ENCODE measurements at regions not wholly inside any gene's neighbourhood (a gene's known extent, or its start where the extent isn't known, plus 50 kb on each side); places are given as distances from the start of the nearest gene placed in this dataset.

- H3K4me3 ChIP-seq (replicated peaks; ENCODE audit: low read depth, low read length), result no peak overlapping the region
Observed at GRCh38 chr4:24643774-24644520, 59.6 kb upstream of the DHX15 start.

GRCh38 chr4:24644983-24645764 is 60.8 kb upstream of the DHX15 start:
- Histone ChIP-seq H3K4me3 (replicated peaks; ENCODE audit: low read depth, low read length) (no peak overlapping the region), H3K27me3 (replicated peaks; ENCODE audit: control insufficient read depth, insufficient read depth, low read length) (no peaks in the 10 kb centered on the region), H3K36me3 (ENCODE audit: control insufficient read depth, insufficient read depth, low read length) (no peaks in the 10 kb centered on the region)
- no peak for DNase-seq (ENCODE audit: extremely low read depth, insufficient read length)
- TF ChIP-seq, protein P1, sequence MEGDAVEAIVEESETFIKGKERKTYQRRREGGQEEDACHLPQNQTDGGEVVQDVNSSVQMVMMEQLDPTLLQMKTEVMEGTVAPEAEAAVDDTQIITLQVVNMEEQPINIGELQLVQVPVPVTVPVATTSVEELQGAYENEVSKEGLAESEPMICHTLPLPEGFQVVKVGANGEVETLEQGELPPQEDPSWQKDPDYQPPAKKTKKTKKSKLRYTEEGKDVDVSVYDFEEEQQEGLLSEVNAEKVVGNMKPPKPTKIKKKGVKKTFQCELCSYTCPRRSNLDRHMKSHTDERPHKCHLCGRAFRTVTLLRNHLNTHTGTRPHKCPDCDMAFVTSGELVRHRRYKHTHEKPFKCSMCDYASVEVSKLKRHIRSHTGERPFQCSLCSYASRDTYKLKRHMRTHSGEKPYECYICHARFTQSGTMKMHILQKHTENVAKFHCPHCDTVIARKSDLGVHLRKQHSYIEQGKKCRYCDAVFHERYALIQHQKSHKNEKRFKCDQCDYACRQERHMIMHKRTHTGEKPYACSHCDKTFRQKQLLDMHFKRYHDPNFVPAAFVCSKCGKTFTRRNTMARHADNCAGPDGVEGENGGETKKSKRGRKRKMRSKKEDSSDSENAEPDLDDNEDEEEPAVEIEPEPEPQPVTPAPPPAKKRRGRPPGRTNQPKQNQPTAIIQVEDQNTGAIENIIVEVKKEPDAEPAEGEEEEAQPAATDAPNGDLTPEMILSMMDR (IDR thresholded peaks at IDR 0.05; ENCODE audit: insufficient read depth, low read length, poor library complexity, severe bottlenecking), result no peak

More at GRCh38 chr4:24643774-24644520, 59.6 kb upstream of the DHX15 start:
- DNase-seq (ENCODE audit: extremely low read depth, insufficient read length), result no peak
- TF ChIP-seq, protein P1 (IDR thresholded peaks at IDR 0.05; ENCODE audit: insufficient read depth, low read length, poor library complexity, severe bottlenecking), result no peak
- Histone ChIP-seq H3K27me3 (replicated peaks; ENCODE audit: control insufficient read depth, insufficient read depth, low read length) (no peaks in the 10 kb centered on the region), H3K36me3 (ENCODE audit: control insufficient read depth, insufficient read depth, low read length) (no peaks in the 10 kb centered on the region)

DNA sequence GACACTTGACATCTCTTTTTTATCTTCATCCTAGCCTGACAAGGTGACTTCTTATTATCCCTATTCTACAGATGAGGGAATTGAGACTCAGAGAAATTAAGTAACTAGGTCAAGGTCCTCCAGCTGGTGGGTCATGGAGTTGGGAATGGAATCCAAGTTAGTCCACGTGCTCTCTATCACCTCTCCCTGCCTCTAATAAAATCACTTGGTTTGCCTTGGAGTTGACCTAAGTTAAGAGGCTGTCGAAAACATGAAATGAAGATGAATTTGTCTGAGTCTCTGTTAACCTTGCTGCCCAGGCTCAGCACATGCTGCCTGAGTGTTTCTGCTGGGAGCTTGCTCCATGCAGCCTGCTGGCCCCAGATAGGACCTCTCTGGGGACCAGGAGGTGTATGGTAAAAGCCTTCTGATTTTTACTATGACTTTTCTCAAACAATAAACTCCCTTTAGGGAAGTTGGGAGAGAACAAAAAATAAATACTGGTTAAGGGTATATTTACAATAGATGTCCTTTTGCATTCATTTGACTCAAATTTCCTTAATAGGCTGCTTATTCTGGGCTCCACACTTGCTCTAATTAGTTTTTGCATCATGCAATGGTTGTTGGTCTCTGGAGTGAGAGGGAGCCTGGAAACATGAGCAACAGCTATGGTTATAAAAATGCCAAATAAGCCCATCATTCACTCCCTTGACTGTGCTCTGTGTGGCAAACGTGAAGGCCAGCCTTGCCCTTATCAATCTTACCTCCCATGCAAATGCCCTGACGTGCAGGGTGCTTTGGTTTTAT is 61.6 kb upstream of the DHX15 start:
- no peak for DNase-seq (ENCODE audit: extremely low read depth, insufficient read length)
- H3K27me3 ChIP-seq (replicated peaks; ENCODE audit: control insufficient read depth, insufficient read depth, low read length), result no peaks in the 10 kb centered on the region; the same call in 1 of the 2 replicates
- no peaks in the 10 kb centered on the region for H3K36me3 ChIP-seq (ENCODE audit: control insufficient read depth, insufficient read depth, low read length)
- no peak overlapping the region for H3K4me3 ChIP-seq (replicated peaks; ENCODE audit: low read depth, low read length)
- TF ChIP-seq, protein P1 (IDR thresholded peaks at IDR 0.05; ENCODE audit: insufficient read depth, low read length, poor library complexity, severe bottlenecking), result no peak

GRCh38 chr4:24646798-24647460 is 62.6 kb upstream of the DHX15 start:
- no peaks in the 10 kb centered on the region for H3K36me3 ChIP-seq (ENCODE audit: control insufficient read depth, insufficient read depth, low read length)
- no peaks in the 10 kb centered on the region; the same call in 1 of the 2 replicates for H3K27me3 ChIP-seq (replicated peaks; ENCODE audit: control insufficient read depth, insufficient read depth, low read length)
- no peak for DNase-seq (ENCODE audit: extremely low read depth, insufficient read length)
- TF ChIP-seq, protein P1 (IDR thresholded peaks at IDR 0.05; ENCODE audit: insufficient read depth, low read length, poor library complexity, severe bottlenecking), result no peak
- no peak overlapping the region for H3K4me3 ChIP-seq (replicated peaks; ENCODE audit: low read depth, low read length)
